Amniotic epithelial cell (primary cell): ENCODE measurements at regions not wholly inside any gene's neighbourhood (a gene's known extent, or its start where the extent isn't known, plus 50 kb on each side); places are given as distances from the start of the nearest gene placed in this dataset.
"Not testable (repeated sequence)": the region's sequence is repeated elsewhere in the genome, so short reads cannot be mapped to it uniquely, and the experiment has no call there.

ENCODE experiments used
- DNase-seq: peaks from one replicate; pipeline ENCODE4 v3.0.0-alpha.2; 2010; ENCODE audit warnings: low read depth

DNA sequence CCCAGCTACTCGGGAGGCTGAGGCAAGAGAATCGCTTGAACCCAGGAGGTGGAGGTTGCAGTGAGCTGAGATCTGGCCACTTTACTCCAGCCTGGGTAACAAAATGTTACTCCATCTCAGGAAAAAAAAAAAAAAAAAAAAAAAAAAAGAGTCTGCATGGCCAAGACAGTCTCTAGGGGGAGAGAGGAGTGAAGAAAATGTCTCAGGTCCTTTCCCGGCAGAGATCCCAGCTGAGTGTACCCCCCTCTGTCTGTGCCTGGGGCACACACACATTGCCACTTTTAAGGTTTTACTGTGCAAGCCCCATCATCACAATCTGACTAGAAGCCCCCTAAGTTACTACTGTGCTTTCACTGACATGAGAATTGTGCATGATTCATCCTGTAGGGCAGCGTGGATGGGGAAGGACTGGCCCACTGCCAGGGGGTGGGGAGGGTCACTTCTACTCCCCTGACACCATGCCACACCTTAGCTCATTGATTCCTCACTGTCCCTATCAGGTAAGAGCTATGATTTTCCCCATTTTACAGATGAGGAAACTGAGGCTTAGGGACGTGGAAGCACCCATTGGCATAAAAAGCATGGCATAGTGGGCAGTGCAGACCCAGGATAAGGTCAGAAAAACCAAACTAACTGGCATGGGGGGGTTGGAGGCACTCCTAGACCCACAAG is 102.3 kb upstream of the LARP1 start:
- DNase-seq, result no peak

DNA sequence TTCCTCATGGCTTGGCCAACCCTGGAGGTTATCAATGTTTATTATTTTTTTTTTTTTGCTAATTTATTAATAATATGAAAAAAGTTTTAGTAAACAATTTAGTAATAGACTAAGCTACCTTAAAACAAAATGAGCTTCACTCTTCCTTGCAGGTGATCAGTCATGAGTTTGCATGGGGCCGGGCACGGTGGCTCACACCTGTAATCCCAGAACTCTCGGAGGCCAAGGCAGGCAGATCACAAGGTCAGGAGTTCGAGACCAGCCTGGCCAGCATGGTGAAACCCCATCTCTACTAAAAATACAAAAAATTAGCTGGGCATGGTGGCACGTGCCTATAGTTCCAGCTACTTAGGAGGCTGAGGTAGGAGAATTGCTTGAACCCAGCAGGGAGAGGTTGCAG is 103.4 kb upstream of the LARP1 start:
- not testable (repeated sequence) for DNase-seq

DNA sequence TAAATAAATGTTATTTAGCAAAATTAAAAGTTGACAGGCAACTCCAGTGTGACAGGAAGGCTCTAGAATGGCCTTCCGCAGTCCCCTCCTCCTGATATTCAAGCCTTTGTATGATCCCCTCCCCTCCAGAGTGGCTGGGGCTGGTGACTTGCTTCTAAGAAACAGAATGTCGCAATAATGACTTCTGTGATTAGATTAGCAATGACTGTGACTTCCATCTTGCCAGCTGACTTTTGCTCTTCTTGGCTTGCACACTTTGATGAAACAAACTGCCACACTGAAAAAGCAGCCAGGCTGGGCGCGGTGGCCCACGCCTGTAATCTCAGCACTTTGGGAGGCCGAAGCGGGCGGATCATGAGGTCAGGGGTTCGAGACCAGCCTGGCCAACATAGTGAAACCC is 106.5 kb upstream of the LARP1 start:
- peak; percentile 41 for DNase-seq

DNA sequence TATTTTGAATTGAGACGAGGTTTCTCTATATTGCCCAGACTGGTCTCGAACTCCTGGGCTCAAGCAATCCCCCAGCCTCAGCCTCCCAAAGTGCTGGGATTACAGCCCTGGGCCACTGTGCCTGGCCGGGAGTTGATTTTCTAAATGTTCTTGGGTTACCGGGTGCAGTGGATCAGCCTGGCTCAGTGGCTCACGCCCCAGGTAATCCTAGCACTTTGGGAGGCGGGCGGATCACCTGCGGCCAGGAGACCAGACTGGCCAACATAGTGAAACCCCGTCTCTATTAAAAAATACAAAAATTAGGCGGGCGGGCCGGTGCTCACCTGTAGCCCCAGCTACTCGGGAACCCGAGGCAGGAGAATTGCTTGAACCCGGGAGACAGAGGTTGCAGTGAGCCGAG is 106.9 kb upstream of the LARP1 start:
- no peak for DNase-seq

DNA sequence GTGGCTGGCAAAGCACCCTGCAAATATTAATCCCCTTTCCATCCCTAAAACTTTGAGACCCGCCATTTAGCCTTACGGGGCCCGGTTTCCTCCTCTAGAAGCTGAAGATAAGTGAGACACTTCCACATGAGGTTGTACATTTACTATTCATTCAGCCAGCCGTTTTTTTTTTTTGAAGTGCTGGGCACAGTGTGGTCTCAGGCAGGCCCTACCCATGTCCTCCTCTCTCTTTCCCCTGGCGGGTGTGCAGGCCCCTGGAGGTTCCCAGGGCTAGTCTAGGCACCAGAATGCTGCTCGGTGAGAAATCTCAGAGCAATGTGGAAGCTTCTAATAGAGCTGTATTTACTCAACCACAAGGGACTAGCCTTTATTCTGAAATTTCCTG is 107.4 kb upstream of the LARP1 start:
- peak; percentile 31 for DNase-seq

DNA sequence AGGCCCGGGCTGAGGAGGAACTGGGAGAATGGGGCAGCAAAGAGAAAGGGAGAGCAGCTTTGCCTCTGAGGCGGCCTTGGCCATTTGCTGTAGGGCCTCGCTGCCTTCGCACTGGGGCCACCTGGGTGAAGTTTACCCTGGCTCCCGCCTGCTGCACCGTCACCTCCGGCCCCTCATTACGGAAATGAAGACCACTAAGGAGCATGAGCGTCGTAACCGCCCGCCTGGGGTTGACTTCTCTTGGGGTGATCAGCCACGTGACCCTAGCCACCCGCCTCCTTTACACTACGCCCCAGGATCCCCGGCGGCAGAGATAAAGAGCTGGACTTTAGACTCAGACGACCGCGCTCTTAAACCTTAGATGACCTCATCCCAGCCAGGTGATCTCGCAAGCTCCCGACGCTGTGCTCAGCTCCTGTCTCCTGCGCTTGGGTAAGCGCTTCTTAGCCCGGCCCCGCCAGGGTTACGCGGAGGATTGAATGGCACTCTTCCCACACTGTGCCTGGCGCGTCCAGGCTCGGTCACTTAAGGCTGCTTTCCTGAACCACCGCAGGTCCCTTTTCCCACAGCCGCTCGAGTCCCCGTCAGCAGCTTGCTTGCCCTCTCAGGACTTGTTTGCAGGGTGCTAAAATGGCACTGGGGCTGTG is 107.9 kb upstream of the LARP1 start:
- peak; percentile 78 for DNase-seq

DNA sequence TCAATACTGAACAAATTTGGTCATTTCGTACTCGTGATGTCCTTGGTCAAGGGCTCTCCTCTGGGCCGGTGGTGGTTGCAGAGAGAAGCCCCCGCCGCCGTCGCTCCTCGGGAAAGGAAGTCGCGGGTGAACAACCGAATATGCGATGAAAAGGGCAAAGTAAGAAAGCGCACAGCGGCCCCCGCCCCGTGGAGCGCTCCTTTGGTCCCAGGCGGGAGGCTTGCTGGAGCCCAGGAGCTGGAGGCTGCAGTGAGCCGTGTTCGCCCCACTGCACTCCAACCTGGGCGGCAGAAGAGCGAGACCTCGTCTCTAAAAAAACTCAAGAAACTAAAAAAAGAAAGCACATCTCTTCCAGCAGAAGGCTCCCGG is 108.4 kb upstream of the LARP1 start:
- DNase-seq, result no peak

DNA sequence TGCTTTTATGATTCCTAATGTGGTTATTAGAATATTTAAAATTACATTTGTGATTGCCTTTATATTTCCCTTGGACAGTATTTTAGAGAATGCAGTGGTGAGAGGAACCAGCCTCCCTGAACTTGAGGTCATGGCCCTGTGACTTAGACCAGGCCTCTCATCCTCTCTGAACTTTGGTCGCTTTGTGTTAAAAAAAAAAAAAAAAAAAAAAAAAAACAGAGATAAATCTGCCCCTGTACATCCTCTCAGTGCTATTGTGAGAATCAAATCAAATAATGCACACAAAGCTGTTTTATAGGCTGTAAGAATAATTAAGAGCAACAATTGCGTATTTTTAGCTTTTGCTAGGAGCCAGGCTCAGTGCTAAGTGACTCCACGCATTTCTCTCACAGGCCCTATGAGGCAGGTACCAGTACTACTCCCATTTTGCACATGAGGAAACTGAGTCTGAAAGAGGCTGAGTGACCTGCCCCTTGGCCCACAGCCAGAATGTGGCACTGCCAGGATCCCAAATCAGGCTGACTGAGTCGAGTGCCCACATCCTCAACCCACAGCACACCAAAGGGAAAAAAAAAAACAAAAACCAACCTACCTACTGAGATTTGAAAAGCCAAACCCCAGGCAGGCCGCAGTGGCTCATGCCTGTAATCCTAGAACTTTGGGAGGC is 110.3 kb upstream of the LARP1 start:
- no peak for DNase-seq

DNA sequence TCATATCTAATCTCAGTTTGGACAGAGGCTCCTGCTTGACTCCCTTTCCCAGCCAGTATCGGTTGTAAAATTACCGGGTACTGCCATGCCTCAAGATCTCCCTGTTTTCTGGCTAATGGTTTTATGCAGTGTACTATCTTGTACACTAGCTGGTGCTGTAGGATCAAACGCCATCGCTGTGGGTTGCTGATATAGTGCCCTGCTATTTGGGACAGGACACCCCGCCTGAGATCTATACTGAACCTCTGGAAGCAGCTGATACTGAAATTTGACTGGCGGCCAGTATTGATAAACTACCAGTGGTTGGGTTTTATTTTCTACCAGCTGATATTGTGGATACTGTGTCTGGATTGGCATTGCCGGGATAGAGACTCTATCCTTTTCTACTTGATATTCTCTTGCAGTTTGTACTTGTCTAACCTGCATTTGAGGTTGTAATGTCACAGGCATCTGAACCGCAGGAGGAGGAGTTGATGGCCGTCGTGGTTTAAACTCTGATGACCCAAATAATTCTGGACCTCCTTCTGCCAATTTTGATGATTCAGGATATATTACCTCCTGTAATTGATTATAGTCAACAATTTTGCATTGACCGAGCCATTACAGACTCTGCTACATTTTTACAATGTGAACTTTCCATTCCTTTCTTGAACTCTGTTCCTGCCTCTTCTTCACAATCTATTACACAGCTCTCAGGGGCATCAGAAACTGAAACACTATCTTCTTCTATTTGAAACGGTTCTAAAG is 112.5 kb upstream of the LARP1 start:
- DNase-seq, result peak; percentile 32

DNA sequence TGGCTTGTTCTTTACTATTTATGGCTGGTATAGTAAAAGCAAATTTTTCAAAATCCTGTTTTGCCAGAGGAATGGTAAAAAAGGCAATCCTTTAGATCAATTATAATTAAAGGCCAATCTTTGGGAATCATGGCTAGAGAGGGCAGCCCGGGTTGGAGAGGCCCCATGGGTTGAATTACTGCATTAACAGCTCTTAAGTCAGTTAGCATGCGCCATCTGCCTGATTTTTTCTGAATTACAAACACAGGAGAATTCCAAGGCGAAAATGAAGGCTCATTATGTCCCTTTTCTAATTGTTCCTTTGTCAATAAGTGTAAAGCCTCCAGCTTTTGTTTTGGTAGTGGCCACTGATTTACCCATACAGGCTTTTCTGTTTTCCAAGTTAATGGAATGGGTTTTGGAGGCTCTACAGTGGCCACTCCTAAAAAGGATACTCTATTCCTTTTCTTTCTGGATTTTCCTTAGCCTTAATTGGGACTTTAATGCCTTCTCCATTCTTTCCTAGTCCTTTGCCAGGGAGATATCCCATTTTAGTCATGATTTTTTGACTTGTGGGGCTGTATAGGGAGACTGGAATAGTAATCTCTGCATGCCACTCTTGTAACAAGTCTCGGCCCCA is 114.9 kb upstream of the LARP1 start:
- not testable (repeated sequence) for DNase-seq

DNA sequence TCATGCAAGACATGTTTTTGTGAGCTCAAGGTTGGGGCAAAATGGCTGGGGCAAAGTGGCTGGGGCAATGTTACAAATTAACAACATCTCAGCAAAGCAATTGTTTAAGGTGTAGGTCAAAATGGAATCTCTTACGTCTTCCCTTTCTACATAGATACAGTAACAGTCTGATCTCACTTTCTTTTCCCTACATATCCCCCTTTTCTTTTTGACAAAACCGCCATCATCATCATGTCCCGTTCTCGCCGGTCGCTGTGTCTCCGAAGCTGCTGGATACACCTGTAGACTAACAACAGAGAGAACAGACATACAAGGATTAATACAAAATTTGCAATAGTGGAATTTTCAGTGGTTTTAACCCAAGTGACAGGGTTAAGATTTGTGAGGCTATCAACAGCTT is 118.4 kb upstream of the LARP1 start:
- not testable (repeated sequence) for DNase-seq

DNA sequence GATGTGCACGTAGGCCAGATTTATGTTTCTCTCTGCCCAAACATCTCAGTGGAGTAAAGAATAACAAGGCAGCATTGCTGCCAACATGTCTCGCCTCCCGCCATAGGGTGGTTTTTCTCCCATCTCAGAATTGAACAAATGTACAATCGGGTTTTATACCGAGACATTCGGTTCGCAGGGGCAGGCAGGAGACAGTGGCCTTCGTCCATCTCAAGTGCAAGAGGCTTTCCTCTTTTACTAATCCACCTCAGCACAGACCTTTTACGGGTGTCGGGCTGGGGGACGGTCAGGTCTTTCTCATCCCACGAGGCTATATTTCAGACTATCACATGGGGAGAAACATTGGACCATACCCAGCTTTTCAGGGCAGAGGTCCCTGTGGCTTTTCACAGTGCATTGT is 118.9 kb upstream of the LARP1 start:
- not testable (repeated sequence) for DNase-seq

DNA sequence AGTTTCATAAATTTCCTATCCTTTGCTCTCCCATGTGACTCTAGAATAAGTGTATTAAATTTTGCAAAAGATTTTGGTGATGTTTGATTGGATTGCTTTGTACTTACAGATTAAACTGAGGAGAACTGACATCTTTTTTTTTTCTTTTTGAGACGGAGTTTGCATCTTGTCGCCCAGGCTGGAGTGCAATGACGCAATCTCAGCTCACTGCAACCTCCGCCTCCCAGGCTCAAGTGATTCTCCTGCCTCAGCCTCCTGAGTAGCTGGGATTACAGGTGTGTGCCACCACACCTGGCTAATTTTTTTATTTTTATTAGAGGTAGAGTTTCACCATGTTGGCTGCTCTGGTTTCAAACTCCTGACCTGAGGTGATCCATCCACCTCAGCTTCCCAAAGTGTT is 121.4 kb upstream of the LARP1 start:
- DNase-seq, result not testable (repeated sequence)

DNA sequence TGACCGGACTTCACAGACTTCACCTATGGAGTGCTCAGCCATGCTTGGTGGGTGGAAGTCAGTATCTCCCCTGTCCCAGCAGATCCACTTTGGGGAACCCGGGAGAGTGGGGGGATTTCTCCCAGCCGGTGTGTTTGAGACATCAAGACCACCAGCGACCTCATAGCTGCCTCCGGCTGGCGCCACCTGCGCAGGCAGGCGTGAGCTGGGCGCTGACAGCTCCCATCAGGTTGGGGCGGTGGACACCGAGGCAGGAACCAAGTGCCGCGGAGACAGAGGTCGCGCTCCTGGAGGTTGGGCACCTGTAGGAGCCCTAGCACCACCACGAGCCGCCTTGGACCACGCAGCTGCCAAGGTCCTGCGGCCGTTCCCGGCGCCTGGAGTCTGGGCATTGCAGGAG is 124.0 kb upstream of the LARP1 start:
- no peak for DNase-seq

DNA sequence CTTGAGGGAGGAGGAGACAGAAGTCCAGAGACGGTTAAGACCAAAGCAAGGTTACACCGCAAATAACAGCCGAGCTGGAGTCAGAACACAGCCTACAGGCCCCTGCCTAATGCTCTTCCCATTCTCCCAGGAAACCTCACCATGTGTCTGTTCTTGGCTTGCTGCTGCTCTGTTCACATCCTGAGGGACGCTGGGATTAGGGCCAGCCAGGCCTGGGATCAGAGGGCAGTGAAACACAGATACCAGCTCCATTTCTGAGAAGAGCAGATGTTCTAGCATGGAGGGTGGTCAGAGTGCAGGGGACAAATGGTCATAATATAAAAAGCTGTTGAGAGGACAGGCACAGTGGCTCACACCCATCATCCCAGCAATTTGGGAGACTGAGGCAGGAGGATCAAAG is 124.8 kb upstream of the LARP1 start:
- no peak for DNase-seq

DNA sequence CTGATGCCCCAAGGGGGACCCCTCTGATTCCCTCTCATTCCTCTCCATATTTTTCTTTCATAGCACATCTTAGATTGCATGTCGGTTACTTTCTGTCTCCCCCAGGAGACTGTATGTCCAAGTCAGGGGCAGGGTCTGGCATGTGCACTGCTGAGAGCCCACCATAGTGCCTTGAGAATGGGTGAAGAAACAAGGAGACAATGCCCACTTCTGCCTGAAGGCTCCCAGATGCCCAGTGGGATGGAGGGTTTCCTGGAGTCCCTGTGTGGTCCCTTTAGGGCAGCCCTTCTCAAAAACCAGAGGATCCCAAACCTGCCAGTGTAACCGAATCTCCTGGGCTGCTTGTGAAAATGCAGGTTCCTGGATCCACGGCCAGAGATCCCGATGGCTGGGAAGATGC is 126.5 kb upstream of the LARP1 start:
- no peak for DNase-seq

DNA sequence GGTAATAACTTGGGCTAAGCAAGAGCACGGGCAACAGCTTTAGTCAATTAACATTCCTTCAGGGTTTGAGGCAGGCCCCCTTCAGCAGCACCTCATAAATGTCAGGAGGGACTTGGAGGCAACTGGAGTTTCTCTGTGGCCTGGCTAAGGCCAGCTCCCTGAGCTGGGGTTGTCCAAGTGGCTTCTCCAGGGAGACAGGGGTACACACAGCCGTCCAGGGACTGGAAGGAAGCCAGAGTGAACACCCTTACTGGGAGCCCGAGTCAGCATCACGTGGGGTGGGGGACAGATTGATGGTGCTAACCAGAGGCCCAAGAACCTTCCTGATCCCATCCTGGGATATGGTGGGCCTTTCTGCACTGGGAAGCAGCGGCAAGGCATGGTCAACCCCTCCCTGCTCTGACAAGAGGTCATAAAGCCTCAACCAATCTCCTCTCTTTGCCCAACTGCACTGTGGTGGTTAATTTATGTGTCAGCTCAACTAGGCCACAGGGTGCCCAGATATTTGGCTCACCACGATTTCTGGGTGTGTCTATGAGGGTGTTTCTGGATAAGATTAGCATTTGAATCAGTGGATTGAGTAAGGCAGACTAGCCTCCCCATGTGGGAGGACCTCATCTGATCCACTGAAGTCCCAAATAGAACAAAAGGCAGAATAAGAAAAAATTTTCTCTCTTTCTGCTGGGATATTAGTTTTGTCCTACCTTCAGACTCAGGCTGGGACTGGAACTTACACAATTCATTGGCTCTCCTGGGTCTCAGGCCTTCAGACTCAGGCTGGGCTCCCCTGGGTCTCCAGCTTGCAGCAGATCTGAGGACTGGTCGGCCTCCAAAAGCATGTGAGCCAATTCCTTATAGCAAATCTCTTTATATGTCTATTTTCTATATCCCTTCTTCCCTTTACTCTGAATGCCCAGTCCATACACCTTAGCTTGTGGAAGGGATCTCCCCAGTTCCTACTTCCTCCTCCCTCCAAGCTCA is 127.2 kb upstream of the LARP1 start:
- DNase-seq, result peak; percentile 68

DNA sequence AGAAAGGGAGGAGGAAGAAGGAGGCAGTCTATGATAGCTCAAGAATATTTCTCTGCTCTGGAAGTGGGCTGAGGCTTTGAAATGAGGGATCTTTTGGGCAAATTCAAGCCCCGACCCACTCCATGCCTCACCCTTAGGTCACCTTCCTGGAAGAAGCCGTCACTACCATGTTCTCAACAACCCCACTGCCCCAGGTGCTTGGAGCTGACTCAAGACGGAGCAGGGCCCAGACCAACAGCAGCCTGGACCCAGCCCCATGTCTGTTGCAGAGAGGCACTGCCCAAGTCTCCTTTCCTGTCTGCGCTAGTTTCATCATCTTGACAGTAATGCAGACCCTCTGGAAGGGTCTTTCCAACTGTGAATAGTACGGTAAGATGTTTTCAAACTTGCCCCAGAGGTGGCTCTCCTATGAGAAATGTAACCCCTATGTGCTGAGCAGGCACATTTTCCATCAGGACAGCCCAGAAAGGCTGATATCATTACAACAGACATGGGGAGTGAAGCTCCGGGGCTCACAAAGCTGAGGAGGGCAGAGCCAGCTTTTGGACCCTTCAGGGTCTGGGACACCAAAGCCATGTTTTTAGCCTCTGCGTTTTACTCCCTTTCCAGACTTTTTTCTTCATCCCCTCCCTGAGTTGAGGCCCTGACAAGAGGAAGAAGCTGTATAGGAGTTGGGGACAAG is 128.2 kb upstream of the LARP1 start:
- no peak for DNase-seq

DNA sequence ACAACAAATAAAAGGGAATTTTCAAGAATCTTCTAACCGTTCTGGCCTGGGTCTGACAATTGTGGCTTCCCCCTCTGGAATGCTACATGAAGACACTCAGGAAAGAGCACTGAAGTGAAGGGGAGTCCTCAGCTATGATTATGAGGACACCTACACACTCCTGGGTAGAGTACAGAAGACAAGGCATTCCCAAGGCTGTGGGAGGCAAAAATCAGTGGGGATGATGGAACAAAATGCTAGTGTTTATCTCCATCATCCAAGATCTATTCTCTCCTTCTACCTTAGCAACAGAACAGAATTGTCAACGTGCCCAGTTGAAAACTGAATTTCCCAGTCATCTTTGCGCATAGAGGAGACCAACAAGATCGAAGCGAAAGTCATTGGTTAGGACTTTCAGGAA is 130.1 kb upstream of the LARP1 start:
- no peak for DNase-seq

DNA sequence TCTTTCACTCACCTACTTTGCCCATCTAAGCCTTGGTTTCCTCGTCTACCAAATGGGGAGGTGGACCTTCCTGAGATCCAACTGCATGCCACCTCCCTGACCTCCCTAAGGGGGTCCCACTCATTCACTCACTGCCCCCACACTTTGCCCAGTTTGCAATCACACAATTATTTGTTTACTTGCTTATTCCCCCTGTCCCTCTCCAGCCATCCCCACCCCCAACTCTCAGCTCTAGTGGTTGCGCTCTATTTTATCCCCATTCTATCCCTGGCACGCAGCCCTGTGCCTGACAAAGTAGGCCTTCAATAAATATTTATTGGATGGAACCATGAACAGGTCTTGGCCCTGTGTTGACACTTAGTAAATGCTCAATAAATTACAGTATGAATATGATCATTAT is 130.8 kb upstream of the LARP1 start:
- DNase-seq, result no peak

DNA sequence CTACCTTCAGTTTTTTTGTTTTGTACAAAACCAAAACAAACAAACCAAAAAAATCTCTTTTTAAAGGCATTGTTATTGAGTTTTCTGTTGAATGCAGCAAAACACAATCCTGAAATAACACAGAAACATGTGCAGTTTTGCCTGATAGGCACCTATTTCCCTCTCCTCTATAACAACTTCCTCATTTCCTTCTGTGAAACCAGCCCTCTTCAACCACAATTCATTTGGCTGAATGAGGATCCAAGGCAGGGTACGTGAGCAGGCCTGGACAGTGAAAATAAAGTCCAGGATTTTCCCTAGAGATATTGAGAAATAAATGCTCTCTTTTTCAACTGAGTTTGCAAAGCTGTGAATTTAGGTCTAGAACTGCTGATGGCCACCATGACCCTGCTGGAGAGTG is 134.8 kb upstream of the LARP1 start:
- no peak for DNase-seq
